ENCODE measurements at regions not wholly inside any gene's neighbourhood (a gene's known extent, or its start where the extent isn't known, plus 50 kb on each side); places are given as distances from the start of the nearest gene placed in this dataset.

DNA sequence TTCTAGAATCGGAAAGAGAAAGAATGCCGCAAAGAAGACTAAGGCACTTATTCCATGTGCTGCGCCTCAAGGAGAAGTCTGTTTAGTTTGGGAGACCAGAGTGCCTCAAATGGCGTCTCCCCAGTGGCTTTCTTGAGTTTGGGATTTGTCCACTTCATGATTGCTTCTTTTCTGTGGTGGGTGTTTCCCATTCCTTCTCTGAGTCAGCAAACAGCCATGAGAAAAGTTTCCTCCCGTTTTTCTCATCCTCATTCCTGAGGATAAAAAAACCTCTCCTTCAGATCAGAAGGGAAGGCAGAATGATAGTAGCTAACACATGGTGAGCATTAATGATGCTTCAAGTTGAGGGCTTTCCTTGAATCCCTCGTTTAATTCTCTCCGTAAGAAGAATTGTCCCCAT, 275.9 kb upstream of the WWC1 start:
- TF ChIP-seq, protein P1, sequence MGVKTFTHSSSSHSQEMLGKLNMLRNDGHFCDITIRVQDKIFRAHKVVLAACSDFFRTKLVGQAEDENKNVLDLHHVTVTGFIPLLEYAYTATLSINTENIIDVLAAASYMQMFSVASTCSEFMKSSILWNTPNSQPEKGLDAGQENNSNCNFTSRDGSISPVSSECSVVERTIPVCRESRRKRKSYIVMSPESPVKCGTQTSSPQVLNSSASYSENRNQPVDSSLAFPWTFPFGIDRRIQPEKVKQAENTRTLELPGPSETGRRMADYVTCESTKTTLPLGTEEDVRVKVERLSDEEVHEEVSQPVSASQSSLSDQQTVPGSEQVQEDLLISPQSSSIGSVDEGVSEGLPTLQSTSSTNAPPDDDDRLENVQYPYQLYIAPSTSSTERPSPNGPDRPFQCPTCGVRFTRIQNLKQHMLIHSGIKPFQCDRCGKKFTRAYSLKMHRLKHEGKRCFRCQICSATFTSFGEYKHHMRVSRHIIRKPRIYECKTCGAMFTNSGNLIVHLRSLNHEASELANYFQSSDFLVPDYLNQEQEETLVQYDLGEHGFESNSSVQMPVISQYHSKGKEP (CRISPR knock-in tag; IDR thresholded peaks at IDR 0.05) = no peak
- no peak for TF ChIP-seq FOXK2 (IDR thresholded peaks at IDR 0.05)
- TF ChIP-seq, protein P2, sequence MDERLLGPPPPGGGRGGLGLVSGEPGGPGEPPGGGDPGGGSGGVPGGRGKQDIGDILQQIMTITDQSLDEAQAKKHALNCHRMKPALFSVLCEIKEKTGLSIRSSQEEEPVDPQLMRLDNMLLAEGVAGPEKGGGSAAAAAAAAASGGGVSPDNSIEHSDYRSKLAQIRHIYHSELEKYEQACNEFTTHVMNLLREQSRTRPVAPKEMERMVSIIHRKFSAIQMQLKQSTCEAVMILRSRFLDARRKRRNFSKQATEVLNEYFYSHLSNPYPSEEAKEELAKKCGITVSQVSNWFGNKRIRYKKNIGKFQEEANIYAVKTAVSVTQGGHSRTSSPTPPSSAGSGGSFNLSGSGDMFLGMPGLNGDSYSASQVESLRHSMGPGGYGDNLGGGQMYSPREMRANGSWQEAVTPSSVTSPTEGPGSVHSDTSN (CRISPR knock-in tag; IDR thresholded peaks at IDR 0.05) = no peak
